ENCODE measurements at regions not wholly inside any gene's neighbourhood (a gene's known extent, or its start where the extent isn't known, plus 50 kb on each side); places are given as distances from the start of the nearest gene placed in this dataset.
"Not testable (repeated sequence)": the region's sequence is repeated elsewhere in the genome, so short reads cannot be mapped to it uniquely, and the experiment has no call there.

- TF ChIP-seq CREB1 (IDR thresholded peaks at IDR 0.05); YY1 (IDR thresholded peaks at IDR 0.05; ENCODE audit: low read depth, low read length); USF2 (IDR thresholded peaks at IDR 0.05; ENCODE audit: low read length); TEAD4 (IDR thresholded peaks at IDR 0.05; ENCODE audit: low read depth, low read length); RAD21 (IDR thresholded peaks at IDR 0.05 in 1 of 2, conservative IDR thresholded peaks at IDR 0.05 in 1 of 2; ENCODE audit: low read depth in 2 of 2, low read length in 2 of 2); KDM5A (IDR thresholded peaks at IDR 0.05; ENCODE audit: low read length); EGR1 (IDR thresholded peaks at IDR 0.05; ENCODE audit: borderline replicate concordance, low read depth, low read length); CTCF (IDR thresholded peaks at IDR 0.05; ENCODE audit: control extremely low read depth in 1 of 3, insufficient read depth in 1 of 3, low read depth in 1 of 3, low read length in 3 of 3); SP2 (IDR thresholded peaks at IDR 0.05; ENCODE audit: low read length); CHD2 (IDR thresholded peaks at IDR 0.05; ENCODE audit: low read length); GABPA (IDR thresholded peaks at IDR 0.05; ENCODE audit: borderline replicate concordance, insufficient read depth, low read length); POLR2AphosphoS5 (IDR thresholded peaks at IDR 0.05; ENCODE audit: low read depth, low read length); EZH2 (IDR thresholded peaks at IDR 0.05; ENCODE audit: low read depth, low read length, severe bottlenecking): not testable (repeated sequence)
These were observed 129.3 kb upstream of the PLD5 start for GRCh38 chr1:242653772-242654171.
